GM18505 (cell line): ENCODE measurements at regions not wholly inside any gene's neighbourhood (a gene's known extent, or its start where the extent isn't known, plus 50 kb on each side); places are given as distances from the start of the nearest gene placed in this dataset.

Source experiments
- ATAC-seq: cut with Tn5 transposase; IDR thresholded peaks from one replicate; pipeline ENCODE4 v1.9.1; 2021; ENCODE audit not compliant: unreplicated experiment
- POLR2A ChIP-seq: IDR thresholded peaks from 4 replicates; pipeline ENCODE4 v1.6.1; 2011; ENCODE audit warnings: borderline replicate concordance; ENCODE audit not compliant: insufficient read depth, insufficient read length; ENCODE audit errors: extremely low read depth

DNA sequence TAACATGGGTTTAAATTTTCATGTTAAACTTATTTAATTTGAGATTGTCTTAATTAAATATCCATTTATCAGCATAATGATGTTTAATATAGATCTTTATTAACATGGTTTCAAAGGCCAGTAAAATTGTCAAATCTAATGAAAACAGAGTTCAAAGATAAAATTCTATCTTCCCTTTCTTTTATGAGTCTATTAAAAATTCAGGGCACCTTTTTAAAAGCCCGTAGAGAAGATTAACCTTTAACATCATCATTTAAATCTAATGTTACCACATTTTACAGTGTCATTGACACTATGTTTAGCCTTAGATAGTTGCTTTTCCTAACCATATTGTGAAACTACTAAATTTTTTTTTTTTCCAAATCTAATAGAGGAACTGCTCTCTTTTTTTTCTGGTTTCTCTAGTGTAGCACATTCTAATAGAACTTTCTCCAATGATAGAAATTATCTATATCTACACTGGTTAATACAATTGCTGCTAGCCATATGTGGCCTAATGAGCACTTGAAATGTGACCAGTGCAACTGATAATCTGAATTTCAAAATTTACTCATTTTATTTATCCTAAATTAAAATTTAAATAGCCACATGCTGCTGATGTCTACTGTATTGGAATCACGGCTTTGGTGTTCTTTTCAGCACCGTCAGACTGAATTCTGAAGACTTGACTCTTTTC, 410.9 kb downstream of the UTRN start:
- no peak for TF ChIP-seq POLR2A
- ATAC-seq: no peak

DNA sequence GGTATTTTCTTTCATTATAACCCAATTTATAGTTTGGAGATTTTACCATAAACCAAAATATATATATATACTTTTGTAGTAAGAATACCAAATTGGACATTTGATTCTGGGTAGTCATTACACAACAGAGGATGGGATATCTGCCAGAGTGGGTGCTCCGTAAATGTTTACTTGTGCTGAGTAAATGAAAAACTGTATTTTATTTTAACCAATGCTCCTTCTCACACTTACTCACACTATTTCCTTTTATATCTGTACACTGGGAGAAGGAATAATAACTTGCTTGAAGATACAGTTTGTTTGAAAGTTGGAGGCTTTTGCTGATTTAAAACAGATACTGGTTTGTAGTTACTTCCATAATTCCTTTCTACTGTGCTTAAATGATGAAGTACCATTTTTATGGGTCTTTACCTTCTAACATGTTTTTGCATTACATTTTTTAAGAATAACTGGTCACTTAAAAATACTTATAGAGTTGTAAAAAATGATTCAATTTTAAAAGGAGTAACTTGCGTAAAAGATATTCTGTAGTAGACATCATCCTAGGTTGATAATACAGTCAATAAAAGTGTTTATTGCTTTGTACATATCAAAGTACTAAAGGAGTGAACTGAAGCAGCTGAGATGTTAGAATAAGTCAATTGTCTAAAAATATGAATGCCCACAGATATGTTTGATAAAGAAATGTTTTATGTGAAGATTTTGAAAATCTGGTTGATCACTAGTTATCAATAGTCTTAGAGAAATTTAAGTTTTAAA, 411.7 kb downstream of the UTRN start:
- ATAC-seq: no peak
- TF ChIP-seq POLR2A: no peak

DNA sequence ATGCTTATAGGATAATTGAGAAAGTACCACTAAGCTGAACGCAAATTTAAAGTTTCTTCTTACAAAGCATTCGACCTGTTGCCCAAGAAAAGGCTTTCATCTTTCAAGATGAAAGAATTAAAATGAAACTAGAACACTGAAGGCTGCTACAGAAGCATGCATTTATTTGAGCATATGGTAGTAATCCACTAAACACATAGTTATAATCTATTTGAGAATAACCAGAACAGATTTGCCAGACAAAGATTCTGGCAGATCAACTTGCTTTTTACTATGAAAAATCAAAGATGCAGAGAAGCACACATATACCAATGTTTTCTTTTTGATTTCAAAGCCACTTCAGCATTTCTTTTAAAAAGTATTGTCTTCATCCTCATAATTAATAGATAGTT, 412.2 kb downstream of the UTRN start:
- TF ChIP-seq POLR2A: no peak
- no peak for ATAC-seq

DNA sequence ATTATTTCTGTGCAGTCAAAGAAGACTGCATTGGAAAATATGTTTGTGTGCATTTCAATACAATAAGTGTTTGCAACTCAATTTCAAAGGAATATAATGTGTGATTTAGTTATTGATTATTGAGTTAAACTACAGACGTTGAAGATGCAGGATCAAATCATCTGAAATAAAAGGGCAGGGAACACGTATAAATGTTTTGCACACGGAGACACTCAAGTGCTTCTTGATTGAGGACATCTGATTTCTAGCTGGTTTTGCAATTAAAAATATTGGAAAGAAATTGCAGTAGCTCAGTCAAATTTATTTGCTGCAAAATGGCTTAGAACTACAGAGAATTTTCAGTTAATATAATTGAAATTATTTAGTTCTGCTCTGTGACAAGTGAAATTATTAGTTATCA, 412.7 kb downstream of the UTRN start:
- TF ChIP-seq POLR2A: no peak
- ATAC-seq: no peak

DNA sequence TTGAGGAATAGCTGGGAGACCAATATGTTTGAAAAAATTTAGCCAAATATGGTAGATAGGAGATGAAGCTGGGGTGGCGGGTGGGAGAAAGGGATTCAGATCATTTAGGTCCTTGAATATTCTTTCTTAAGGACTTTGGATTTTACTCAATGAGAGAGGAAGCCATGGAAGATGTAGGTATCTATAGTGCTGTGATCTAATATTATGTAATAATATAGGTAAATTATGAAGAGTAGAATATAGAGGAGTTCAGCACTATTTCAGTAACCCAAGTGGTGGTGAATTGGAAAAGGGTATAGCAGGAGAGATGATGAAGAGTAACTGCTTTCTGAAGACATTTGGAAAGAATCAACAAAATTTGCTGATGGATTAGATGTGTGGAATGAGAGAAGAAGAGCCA, 417.6 kb downstream of the UTRN start:
- no peak for TF ChIP-seq POLR2A
- ATAC-seq: no peak

DNA sequence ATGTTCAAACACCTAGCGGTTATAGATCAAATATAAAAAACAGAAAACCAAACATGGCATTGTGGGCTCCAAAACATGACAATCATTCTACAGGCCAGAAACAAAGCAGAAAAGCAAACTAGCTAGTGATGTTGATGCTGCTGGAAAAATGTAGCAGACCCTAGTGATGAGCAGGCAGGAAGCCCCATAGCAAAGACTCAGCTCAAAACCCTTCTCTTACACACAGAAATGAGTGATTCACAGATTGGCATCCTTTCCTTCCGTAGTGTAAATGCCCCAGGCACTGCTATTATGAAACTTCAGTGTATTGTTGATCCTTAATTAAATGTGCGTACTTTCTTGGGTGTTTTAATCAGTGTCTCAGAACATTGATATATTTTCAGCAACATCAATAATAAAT, 425.1 kb downstream of the UTRN start:
- no peak for TF ChIP-seq POLR2A

DNA sequence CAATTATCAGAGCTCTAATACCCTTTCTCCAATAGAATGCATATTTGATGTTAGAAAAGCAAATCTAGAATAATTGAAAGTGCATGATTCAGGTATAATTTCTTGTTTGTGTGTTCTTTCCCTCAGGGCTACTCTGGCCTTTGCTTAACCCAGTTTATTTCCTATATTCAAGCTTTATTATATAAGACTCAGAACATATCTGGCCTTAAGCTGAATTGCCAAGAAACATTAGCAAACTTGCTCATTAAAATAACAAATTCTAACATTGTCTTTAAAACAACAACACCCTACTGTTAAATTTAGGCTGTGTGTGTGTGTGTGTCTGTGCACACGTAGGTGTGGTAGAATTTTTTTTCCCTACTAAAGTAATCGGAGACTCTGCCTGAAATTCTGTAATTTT, 426.5 kb downstream of the UTRN start:
- no peak for TF ChIP-seq POLR2A
- ATAC-seq: no peak

More for the DNA sequence above, 425.1 kb downstream of the UTRN start:
- no peak for ATAC-seq

DNA sequence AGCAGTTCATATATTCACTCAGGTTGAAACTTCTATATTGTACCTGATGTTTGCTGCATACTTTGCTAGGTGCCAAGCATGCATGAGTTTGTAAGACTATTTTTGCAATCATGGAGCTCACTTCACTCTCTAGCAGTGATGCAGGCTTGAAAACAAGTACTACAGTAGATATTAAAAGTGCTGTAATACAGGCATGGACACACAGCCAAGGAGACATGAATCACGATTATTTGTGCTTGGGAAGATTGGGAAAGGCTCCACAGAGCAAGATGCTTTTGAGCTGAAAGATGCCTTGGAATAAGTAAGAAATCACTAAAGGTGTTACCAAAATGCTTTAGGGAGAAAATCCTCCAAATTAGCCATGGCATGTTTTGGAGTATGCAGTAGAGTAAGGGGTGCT, 427.4 kb downstream of the UTRN start:
- ATAC-seq: no peak
- TF ChIP-seq POLR2A: no peak

DNA sequence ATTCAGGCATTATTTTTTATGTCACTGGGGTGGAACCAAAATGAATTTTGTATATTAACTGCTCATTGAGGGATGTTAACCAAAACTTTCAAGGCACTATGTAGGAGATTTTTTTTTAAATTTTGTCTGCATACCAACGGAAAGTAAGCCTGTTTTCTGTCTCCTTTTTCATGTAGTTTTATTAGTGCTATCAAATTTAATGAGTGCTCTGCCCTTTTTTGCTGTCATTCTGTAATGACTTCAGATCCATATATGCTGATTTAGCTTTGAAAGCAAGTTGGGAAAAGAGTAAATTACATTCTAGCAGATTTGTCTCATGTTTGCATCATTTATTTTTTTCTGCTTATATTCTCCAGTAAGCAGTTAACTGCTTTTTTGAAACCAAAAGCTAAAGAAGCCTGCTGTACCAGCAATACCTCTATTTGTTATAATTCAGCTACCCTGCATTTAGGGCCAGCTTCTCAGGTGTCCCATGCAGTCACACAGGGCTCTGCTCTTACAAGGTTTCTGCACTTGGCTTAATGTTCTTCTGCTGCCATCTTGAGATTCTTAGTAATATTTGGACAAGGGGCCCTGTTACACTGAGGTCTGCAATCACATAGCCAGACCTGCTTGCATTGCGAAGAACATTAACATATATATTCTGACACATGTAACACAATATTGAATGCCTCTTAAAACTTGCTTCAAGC, 429.0 kb downstream of the UTRN start:
- TF ChIP-seq POLR2A: no peak
- ATAC-seq: no peak

DNA sequence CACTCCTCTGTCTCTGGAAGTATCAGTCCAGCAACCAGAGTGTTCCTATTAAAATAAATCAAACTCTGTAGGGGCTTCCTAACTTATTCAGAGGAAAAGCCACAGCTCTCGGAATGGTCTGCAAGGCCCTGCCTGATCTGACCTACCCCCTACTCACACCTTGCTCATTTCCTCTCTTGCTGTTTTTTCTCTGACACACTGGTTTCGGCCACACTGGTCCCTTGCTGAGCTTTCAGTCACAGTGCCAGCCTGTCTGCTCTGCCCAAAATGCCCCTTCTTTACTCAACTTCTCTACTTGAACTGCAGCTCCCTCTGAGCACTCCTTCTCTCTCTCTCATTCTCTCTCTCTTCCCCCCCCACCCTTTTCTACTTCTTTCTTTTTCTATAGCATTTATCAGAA, 430.2 kb downstream of the UTRN start:
- TF ChIP-seq POLR2A: no peak
- ATAC-seq: no peak

DNA sequence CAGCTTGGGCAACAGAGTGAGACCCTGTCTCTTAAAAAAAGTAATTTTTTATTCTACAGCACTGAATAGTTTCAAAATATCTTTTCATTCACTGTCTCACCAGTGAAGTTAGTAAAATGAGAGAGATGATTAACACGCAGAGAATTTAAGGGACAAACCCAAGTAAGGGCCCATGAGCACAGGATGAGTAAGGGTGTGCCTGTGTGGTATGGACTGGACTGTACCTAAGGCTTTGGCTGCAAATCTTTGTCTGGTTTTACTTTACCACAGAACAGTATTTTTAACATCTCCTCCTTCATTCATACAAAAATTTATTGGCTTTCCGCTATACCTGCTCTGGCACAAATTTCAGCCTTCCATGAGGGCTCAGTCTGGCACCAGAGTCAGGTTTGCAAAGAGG, 433.3 kb downstream of the UTRN start:
- TF ChIP-seq POLR2A: no peak
- ATAC-seq: no peak

DNA sequence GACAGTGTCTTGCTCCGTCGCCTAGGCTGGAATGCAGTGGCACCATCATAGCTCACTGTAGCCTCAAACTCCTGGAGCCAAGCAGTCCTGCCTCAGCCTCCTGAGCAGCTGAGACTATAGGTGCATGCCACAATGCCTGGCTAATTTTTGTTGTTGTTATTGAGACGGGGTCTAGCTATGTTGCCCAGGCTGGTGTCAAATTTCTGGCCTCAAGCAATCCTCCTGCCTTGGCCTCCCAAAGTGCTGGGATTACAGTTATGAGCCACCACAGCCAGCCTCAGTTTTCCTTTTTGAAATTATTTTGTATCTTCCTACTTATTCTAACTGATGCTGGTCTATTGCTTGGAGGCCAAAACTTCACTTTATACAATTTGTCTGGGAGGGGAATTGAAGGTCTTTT, 436.1 kb downstream of the UTRN start:
- no peak for ATAC-seq
- no peak for TF ChIP-seq POLR2A

DNA sequence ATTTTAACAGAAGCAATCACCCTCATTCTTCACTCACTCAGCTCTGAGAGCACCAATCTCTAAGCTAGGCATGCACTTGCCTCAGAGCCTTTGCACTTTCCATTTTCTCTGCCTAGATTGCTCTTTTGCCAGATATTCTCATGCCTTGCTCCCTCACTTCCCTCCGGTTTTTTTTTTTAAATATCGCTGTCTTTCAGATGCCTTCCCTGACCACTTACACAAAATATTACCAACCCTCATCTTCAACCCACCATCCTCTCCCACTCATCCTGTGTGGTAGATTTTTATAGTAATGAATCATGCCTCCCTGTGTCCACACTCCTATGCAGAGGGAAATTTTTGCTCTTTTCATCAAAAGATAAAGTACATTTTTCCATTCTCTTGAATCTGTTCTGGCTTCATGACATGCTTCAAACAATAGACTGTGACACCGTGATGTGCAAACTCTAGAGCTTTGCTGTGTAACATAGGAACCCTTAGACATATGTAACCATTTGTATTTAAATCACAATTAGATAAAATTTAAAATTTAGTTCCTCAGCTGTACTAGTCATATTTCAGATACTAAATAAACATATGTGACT, 437.1 kb downstream of the UTRN start:
- no peak for TF ChIP-seq POLR2A
- no peak for ATAC-seq
